GM18858 (cell line): ENCODE measurements at regions not wholly inside any gene's neighbourhood (a gene's known extent, or its start where the extent isn't known, plus 50 kb on each side); places are given as distances from the start of the nearest gene placed in this dataset.

Source experiments
- ATAC-seq: cut with Tn5 transposase; IDR thresholded peaks from one replicate; pipeline ENCODE4 v1.9.1; 2021; ENCODE audit not compliant: unreplicated experiment

- ATAC-seq, result no peak
These were observed 1849.2 kb downstream of the STIM2 start for GRCh38 chr4:28709891-28710290.

- ATAC-seq, result no peak
These were observed 1862.7 kb downstream of the STIM2 start for GRCh38 chr4:28723371-28723770.

- ATAC-seq, result no peak
These were observed 1863.6 kb downstream of the STIM2 start for GRCh38 chr4:28724239-28724638.

GRCh38 chr4:28730304-28730703, 1869.7 kb downstream of the STIM2 start:
- no peak for ATAC-seq

- ATAC-seq, result no peak
These were observed 1883.4 kb downstream of the STIM2 start for GRCh38 chr4:28744066-28744465.

- no peak for ATAC-seq
These were observed 1893.7 kb downstream of the STIM2 start for GRCh38 chr4:28754376-28754775.

- no peak for ATAC-seq
These were observed 1894.4 kb downstream of the STIM2 start for GRCh38 chr4:28755081-28755480.

GRCh38 chr4:28759064-28759463, 1898.4 kb downstream of the STIM2 start:
- ATAC-seq, result no peak

GRCh38 chr4:28760003-28760402, 1899.4 kb downstream of the STIM2 start:
- no peak for ATAC-seq

- ATAC-seq, result no peak
These were observed 1911.4 kb downstream of the STIM2 start for GRCh38 chr4:28772066-28772465.

- no peak for ATAC-seq
These were observed 1912.1 kb downstream of the STIM2 start for GRCh38 chr4:28772788-28773187.

- no peak for ATAC-seq
These were observed 1913.7 kb downstream of the STIM2 start for GRCh38 chr4:28774344-28774743.

- no peak for ATAC-seq
These were observed 1915.4 kb downstream of the STIM2 start for GRCh38 chr4:28776004-28776403.

GRCh38 chr4:28784188-28784587, 1923.5 kb downstream of the STIM2 start:
- no peak for ATAC-seq

- ATAC-seq, result no peak
These were observed 1927.3 kb downstream of the STIM2 start for GRCh38 chr4:28787947-28788346.

- no peak for ATAC-seq
These were observed 1928.4 kb downstream of the STIM2 start for GRCh38 chr4:28788929-28789490.

- ATAC-seq, result no peak
These were observed 1927.1 kb upstream of the PCDH7 start for GRCh38 chr4:28792917-28793597.

GRCh38 chr4:28799696-28800095, 1920.5 kb upstream of the PCDH7 start:
- no peak for ATAC-seq

GRCh38 chr4:28811025-28811424, 1909.1 kb upstream of the PCDH7 start:
- no peak for ATAC-seq

- no peak for ATAC-seq
These were observed 1898.0 kb upstream of the PCDH7 start for GRCh38 chr4:28822163-28822562.

GRCh38 chr4:28827866-28828265, 1892.3 kb upstream of the PCDH7 start:
- ATAC-seq, result no peak

- no peak for ATAC-seq
These were observed 1888.3 kb upstream of the PCDH7 start for GRCh38 chr4:28831867-28832266.

GRCh38 chr4:28832444-28832843, 1887.7 kb upstream of the PCDH7 start:
- ATAC-seq, result no peak
